ENCODE measurements at regions not wholly inside any gene's neighbourhood (a gene's known extent, or its start where the extent isn't known, plus 50 kb on each side); places are given as distances from the start of the nearest gene placed in this dataset.

DNA sequence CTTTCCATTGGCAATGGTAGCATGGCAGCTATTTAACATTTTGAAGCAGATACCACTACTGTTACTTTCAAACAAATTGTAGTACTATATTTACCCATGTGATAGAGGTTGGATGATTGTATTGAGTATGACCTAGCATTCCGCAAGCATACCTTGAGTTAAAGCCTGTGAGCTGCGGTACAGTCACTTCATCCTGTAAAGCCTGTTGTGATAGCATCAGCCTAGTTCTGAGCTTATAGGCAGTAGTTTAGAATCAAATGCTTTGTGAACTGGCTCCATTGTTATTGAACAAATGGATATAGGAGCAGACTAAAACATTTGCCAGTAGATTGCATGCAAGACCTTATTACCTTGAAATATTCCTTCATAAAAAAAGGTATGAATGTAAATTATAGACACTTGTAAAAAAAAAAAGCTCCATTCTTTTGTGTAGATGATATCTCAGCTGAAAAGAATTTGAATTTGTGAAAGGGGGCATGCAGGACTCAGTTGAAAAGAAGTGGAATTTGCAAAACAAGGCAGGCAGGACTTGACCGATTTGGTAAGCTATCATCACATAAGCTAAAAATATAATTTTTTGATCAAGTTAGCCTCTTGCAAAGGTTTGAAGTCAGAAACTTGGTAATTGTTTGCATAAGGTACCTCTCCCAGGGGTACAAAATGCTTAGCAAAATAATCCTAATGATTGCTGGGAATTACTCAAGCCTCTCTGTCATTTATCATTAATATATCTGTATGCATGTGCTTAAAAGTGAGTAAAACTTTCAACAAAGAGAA is 138.5 kb upstream of the ITGA4 start:
- Histone ChIP-seq H3K27me3 (ENCODE audit: control insufficient read depth in 4 of 4, insufficient read depth in 4 of 4, low read length in 3 of 4) (no peaks in the 10 kb centered on the region), H3K9ac (ENCODE audit: low read depth in 1 of 2, low read length in 2 of 2) (no peak overlapping the region), H3K36me3 (ENCODE audit: control insufficient read depth in 4 of 4, insufficient read depth in 3 of 4, low read depth in 1 of 4, low read length in 3 of 4) (no peaks in the 10 kb centered on the region), H3K27ac (ENCODE audit: low read depth in 1 of 2, low read length in 2 of 2) (no peak overlapping the region), H3K9me3 (ENCODE audit: control insufficient read depth in 4 of 4, low read length in 3 of 4) (no peaks in the 10 kb centered on the region), H3K4me1 (ENCODE audit: control insufficient read depth in 4 of 4, insufficient read depth in 4 of 4, low read length in 3 of 4) (no peaks in the 10 kb centered on the region), H3K4me3 (ENCODE audit: low read depth in 1 of 3, low read length in 3 of 3) (no peak overlapping the region)
- no peak for TF ChIP-seq EGR1 (IDR thresholded peaks at IDR 0.05; ENCODE audit: low read depth in 2 of 2)
- no peak for TF ChIP-seq SP1 (IDR thresholded peaks at IDR 0.05)
- TF ChIP-seq JUND (IDR thresholded peaks at IDR 0.05), result no peak
- TF ChIP-seq MAX (IDR thresholded peaks at IDR 0.05), result no peak
- no peak for TF ChIP-seq REST (IDR thresholded peaks at IDR 0.05)
- no peak for TF ChIP-seq RAD21 (IDR thresholded peaks at IDR 0.05)
- TF ChIP-seq GABPA (IDR thresholded peaks at IDR 0.05 in 1 of 2, conservative IDR thresholded peaks at IDR 0.05 in 1 of 2), result no peak
- TF ChIP-seq FOXA2 (IDR thresholded peaks at IDR 0.05), result no peak
- no peak for TF ChIP-seq ATF3 (IDR thresholded peaks at IDR 0.05)
- TF ChIP-seq FOXA1 (IDR thresholded peaks at IDR 0.05), result no peak
- TF ChIP-seq HNF4A (conservative IDR thresholded peaks at IDR 0.05), result no peak
- TF ChIP-seq ZBTB33 (IDR thresholded peaks at IDR 0.05), result no peak
- TF ChIP-seq RXRA (IDR thresholded peaks at IDR 0.05), result no peak
- no peak for TF ChIP-seq NR2F2 (IDR thresholded peaks at IDR 0.05)
- no peak for TF ChIP-seq TAF1 (conservative IDR thresholded peaks at IDR 0.05)
- TF ChIP-seq YY1 (IDR thresholded peaks at IDR 0.05), result no peak
- TF ChIP-seq HNF4G (IDR thresholded peaks at IDR 0.05), result no peak
- no peak for DNase-seq (ENCODE audit: low spot score)
- WGBS, result 92% methylated on average over 3 of the region's 3 CpGs

DNA sequence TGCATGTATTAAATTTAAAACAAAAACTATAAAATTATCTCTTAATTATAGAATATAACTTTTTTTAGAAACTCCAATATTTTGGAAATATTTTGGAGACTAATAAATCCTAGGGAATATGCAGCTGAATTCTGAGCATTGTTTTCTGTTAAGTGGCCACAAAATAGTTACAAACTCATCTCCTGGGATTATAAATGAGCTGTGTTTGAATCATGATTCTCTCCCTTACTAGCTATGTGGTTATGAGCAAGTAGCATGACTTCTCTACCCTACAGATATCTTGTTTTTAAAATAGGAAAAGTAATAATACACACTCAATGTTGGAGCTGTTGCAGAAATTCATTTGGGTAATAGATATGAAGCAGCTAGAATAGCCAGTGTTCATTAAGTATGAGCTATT is 137.9 kb upstream of the ITGA4 start:
- Histone ChIP-seq H3K9me3 (ENCODE audit: control insufficient read depth in 4 of 4, low read length in 3 of 4) (no peaks in the 10 kb centered on the region), H3K36me3 (ENCODE audit: control insufficient read depth in 4 of 4, insufficient read depth in 3 of 4, low read depth in 1 of 4, low read length in 3 of 4) (no peaks in the 10 kb centered on the region), H3K9ac (ENCODE audit: low read depth in 1 of 2, low read length in 2 of 2) (no peak overlapping the region), H3K4me3 (ENCODE audit: low read depth in 1 of 3, low read length in 3 of 3) (no peak overlapping the region), H3K27ac (ENCODE audit: low read depth in 1 of 2, low read length in 2 of 2) (no peak overlapping the region), H3K4me1 (ENCODE audit: control insufficient read depth in 4 of 4, insufficient read depth in 4 of 4, low read length in 3 of 4) (no peaks in the 10 kb centered on the region), H3K27me3 (ENCODE audit: control insufficient read depth in 4 of 4, insufficient read depth in 4 of 4, low read length in 3 of 4) (no peaks in the 10 kb centered on the region)
- no peak for DNase-seq (ENCODE audit: low spot score)
- TF ChIP-seq ATF3 (IDR thresholded peaks at IDR 0.05) (no peak), HNF4G (IDR thresholded peaks at IDR 0.05) (no peak), NR2F2 (IDR thresholded peaks at IDR 0.05) (no peak), GABPA (IDR thresholded peaks at IDR 0.05 in 1 of 2, conservative IDR thresholded peaks at IDR 0.05 in 1 of 2) (no peak), YY1 (IDR thresholded peaks at IDR 0.05) (no peak), RXRA (IDR thresholded peaks at IDR 0.05) (no peak), SP1 (IDR thresholded peaks at IDR 0.05) (no peak), HNF4A (conservative IDR thresholded peaks at IDR 0.05) (no peak), EGR1 (IDR thresholded peaks at IDR 0.05; ENCODE audit: low read depth in 2 of 2) (no peak), JUND (IDR thresholded peaks at IDR 0.05) (no peak), TAF1 (conservative IDR thresholded peaks at IDR 0.05) (no peak), FOXA1 (IDR thresholded peaks at IDR 0.05) (no peak), RAD21 (IDR thresholded peaks at IDR 0.05) (no peak), REST (IDR thresholded peaks at IDR 0.05) (no peak), FOXA2 (IDR thresholded peaks at IDR 0.05) (no peak), MAX (IDR thresholded peaks at IDR 0.05) (no peak)
- TF ChIP-seq, protein P1, sequence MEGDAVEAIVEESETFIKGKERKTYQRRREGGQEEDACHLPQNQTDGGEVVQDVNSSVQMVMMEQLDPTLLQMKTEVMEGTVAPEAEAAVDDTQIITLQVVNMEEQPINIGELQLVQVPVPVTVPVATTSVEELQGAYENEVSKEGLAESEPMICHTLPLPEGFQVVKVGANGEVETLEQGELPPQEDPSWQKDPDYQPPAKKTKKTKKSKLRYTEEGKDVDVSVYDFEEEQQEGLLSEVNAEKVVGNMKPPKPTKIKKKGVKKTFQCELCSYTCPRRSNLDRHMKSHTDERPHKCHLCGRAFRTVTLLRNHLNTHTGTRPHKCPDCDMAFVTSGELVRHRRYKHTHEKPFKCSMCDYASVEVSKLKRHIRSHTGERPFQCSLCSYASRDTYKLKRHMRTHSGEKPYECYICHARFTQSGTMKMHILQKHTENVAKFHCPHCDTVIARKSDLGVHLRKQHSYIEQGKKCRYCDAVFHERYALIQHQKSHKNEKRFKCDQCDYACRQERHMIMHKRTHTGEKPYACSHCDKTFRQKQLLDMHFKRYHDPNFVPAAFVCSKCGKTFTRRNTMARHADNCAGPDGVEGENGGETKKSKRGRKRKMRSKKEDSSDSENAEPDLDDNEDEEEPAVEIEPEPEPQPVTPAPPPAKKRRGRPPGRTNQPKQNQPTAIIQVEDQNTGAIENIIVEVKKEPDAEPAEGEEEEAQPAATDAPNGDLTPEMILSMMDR (IDR thresholded peaks at IDR 0.05; ENCODE audit: low read depth, low read length, missing input control), result no peak
